ENCODE measurements at regions not wholly inside any gene's neighbourhood (a gene's known extent, or its start where the extent isn't known, plus 50 kb on each side); places are given as distances from the start of the nearest gene placed in this dataset.

- TF ChIP-seq REST (IDR thresholded peaks at IDR 0.05; ENCODE audit: insufficient read depth in 1 of 2, low read depth in 2 of 2, low read length in 1 of 2) (no peak), CTCF (IDR thresholded peaks at IDR 0.05) (no peak), POLR2AphosphoS5 (IDR thresholded peaks at IDR 0.05; ENCODE audit: low read depth, low read length) (no peak)
These were observed 213.8 kb downstream of the SMAD2 start for GRCh38 chr18:47716632-47717185.

Data from Panc1 (cell line).